HG03064 (cell line): ENCODE measurements at regions not wholly inside any gene's neighbourhood (a gene's known extent, or its start where the extent isn't known, plus 50 kb on each side); places are given as distances from the start of the nearest gene placed in this dataset.

Source experiments
- ATAC-seq: cut with Tn5 transposase; IDR thresholded peaks from one replicate; pipeline ENCODE4 v1.9.1; 2021; ENCODE audit warnings: low read depth; ENCODE audit not compliant: unreplicated experiment

DNA sequence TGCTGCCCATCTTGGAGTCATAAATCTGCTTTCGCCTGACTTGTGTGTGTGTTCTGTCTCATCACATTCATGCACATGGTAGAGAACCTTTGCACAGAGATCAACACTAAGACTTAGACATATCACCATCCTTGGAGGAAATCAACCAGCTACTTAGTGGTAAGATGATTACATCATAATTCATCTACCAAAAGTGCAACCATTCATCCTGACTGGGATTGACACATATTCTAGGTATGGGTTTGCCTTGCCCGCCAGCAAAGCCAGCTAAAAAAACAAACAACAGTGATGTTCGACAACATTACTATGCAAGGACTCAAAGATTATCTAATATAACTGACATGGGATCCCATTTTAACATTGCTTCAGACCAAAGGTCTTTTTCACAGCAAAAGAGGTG lies 228.7 kb downstream of the NUAK1 start:
- no peak for ATAC-seq

DNA sequence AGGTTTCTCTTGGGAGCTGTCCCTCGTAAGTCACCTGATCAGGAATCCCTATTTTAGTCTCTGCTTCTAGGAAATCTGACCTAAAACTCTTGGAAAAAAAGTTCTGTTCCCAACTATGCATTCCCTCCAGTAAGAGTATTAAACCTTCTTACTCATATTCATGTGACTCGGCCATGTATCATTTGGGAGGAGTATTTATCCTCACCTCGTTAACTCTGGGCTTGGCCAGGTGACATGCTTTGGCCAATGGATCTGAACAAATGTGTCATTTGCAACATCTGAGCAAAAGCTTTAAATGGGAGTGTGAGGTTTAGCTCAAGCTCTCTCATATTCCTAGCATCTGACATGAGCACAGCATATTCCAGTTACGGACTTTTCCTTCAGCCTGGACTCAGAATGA lies 226.8 kb downstream of the NUAK1 start:
- ATAC-seq: no peak

DNA sequence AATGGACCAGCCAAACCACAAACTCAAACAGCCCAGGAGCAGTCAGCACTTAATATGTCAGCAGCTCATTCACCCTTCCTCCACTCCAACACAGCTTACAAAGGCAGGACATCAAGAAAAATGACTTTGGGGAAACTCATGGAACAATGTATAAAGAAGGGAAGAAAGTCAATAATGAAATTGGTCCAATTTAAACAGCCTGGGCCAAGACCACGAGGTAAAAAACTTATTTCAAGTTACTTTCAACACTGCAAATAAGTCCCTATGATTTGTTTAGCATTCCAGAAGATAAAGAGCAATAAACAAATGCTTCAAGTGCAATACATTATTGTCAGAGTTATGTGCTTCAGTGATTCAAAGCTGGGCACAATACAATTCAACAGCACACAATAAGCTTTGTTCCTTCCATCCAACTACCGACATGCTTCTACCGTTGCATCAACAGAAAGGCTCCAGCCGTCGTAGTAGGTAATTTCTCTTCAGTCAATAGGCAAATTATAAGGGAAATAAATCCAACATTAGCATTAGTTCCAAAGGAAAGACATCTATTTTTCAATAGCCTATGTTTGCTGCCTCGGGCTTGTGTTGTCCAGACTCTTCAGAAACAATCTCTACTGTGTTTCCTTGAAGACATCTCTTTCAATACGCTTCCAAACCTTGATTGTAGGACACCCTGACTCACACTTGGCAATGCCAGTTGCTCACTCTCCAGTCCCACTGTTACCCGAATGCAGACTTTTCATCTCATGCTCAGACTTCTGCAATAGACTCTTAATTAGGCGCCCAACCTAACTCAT lies 225.7 kb downstream of the NUAK1 start:
- no peak for ATAC-seq

DNA sequence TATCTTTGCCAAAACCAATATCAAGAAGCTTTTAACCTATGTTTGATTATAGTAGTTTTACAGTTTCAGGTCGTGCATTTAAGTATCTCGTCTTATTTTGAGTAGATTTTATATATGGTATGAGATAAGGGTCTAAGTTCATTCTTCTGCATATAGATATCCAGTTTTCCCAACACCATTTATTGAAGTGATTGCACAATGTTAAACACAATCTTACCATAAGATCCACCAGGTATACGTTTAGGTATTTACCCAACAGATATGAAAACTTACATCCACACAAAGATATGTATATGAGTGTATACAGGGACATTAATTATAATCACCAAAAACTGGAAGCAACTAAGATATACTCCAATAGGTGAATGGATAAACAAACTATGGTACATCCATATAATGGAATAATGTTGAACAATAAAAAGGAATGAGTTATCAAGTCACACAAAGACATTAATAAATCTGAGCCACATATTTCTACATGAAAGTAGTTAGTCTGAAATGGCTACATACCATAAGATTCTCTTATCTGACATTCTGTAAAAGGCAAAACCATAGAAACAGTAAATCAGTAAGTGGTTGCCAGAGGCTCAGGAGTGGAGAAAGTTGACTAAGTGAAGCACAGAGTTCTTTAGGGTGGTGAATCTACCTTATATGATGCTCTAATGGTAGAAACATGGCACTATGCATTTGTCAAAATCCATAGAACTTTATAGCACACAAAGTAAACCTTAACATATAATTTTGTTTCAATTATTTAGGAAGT lies 222.6 kb downstream of the NUAK1 start:
- no peak for ATAC-seq

DNA sequence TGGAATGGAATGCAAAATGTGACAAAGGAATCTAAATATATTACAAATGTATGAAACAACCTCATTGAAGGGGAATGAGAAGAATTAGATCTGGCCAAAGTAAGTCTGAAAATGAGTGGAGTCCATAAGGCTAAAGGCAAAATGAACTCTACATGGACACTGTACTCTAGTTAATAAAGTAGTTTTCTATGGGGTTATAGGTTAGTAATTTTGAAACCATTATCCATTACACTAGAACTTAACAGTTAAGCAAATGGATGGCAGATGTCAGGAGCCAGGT lies 222.1 kb downstream of the NUAK1 start:
- ATAC-seq: no peak

DNA sequence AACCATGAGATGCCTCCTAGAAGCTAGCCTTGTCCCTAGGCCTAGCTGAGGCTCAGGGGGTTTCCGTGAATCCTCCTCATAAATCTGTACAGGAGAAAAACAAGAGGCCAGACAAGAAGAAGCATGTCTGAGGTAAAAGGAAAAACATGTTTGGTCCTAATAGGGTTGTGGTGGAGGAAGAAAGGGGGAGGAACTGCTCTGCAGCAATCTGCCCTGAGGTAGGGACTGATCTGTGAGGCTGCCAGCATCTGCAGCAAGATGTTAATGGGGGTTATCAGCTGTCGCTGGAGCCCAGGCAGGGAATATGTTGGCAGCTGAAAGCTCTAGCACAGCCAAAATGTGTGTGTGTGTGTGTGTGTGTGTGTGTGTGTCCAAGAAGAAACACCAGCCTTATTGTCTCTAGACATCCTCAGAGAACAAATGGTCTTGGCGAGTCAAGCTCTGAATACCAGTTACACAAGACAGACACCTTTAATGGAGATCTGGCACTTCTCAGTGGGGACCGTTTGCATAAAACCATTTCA lies 218.5 kb downstream of the NUAK1 start:
- no peak for ATAC-seq

DNA sequence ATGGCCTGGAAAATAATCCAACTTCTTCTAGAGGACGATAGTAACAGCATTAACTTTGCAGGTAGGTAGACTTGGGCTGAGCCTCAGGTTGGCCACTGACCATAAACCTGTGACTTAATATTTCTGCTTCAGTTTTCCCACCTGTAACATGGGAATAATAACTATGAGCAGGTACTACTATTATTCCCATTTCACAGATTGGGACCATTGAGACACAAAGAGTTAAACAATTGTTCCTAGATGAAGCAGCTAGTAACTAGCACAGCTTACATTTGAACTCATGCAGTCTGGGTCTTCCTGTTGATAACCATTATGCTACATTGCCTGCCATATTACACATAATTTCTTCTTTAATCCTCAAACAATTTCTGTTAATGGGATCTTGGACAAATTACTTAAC lies 217.7 kb downstream of the NUAK1 start:
- no peak for ATAC-seq

DNA sequence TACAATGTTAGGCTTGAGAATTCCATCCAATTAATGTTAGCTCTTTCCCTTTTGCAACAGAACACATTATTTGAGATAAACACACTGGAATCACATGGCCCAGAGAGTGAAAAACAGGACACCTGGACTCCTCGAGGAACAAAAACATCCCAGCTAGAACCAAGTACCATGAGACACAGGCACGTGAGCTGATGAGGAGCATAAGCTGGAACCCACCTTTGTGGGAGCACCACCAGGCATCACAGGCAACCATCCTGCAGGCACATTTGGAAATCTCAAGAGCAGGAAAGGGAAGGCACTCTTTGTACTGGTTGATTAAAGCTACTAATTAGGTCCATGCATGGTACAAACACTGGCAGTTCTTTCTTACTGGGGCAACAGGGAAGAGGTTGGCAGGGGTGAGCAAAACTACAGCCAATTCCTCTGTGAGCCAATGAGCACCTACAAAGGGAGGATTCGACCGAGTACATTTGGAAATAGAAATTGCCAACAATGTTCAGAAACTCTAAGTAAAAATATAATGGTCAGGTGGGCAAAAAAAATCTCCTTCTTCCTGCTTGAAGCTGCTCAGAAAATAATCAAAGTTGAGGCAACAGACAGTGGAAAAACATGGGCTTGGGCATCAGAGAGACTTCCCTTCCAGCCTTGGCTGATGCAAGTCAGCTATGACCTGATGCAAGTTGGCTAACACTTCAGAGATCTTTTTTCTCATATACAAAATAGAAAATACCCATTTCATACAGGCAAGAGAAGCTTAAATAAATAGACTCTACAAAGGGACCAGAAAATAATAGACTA lies 216.7 kb downstream of the NUAK1 start:
- no peak for ATAC-seq

DNA sequence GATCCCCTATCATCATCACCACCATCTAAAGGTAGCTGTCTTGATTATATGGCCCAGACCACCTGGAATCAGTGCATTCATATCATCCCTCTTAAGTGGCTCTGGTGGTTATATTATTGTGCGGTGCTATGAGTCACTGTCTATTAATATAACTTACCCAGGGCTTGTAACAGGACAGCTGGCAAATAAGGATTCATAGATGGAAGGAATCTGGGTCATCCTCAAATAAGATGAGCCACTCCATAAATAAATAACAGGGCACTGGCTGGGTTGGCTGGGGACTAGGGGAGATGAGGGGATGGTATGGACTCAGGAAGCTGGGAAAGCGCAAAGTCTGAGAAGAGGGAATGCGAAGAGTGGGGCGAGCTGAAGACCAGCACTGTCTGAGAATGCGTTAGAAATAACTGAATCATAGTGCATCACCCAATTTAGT lies 216.1 kb downstream of the NUAK1 start:
- no peak for ATAC-seq

DNA sequence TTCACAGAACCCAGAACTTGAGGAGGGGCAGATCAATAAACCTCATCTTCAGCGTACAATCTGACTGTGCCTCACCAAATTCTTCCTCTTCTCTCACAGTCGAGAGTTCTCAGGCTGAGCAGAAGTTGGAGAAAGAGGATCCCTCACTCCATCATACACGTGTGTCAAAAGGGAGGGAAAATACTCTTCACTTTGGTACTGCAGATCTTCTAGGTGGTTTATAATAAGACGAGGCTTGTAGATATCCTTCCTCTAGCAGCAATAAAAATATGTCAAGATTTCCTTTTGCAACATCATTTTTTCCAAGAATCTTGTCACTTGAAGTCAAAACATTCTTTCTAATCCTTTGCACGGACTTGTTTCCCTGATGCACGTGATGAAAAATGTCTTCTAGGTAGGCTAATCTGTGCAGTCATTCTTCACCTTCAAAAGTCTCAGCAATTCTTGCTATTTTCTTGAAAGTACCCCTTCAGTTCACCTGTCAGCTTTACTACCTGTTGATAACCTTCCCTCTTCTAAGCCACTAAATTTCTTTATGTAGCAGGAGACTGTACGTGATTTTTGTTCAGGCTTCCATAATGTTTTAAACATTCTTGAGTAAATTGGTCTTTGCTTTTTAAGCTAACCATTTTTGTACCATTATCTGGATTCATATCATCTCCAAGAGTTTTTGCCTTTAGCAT lies 214.1 kb downstream of the NUAK1 start:
- ATAC-seq: no peak

DNA sequence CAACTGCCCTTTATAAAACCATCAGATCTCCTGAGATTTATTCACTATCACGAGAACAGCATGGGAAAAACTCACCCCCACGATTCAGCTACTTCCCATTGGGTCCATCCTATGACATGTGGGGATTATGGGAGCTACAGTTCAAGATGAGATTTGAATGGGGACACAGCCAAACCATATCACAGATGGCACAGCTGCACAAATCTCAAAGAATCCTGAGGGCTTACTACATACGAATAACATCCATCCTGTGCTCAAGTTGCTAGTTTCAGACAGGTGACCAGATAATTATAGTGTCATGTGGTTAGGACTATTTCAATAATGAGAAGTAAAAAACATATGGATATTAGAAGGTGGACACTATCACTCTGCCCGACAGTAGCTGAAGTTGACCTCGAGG lies 211.2 kb downstream of the NUAK1 start:
- no peak for ATAC-seq

DNA sequence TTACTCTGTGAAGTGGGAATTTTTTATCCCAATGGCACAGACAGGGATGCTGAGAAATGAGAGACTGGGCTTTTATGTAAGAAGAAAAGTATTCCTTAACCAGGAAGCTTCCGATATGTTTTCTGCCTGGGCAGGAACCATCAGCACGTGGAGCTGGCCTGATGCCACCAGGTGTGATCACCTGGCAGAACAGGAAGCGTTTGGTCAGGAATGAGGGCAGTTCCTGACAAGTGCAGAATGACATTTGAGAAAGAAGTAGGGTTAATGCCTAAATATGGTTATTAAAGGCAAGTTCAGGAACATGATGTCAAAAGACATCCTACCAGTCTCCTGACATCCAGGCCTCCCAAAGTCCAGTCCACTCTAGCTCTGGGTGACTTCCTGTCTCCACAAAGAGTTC lies 210.3 kb downstream of the NUAK1 start:
- ATAC-seq: no peak

DNA sequence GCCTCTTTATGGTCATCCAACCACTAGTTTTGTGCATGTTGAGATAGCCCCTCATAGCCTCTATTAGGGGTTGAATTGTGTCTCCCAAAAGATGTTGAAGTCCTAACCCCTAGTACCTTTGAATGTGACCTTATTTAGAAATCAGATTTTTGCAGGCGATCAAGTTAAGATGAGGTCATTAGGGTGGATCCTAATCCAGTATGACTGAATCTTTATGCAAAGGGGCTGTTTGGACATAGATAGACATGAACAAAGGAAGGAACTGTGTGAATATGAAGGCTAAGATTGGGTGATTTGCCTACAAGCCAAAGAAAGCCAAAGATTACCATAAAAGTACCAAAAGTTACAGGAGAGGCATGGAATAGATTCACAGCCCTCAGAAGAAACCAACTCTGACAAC lies 209.6 kb downstream of the NUAK1 start:
- no peak for ATAC-seq

DNA sequence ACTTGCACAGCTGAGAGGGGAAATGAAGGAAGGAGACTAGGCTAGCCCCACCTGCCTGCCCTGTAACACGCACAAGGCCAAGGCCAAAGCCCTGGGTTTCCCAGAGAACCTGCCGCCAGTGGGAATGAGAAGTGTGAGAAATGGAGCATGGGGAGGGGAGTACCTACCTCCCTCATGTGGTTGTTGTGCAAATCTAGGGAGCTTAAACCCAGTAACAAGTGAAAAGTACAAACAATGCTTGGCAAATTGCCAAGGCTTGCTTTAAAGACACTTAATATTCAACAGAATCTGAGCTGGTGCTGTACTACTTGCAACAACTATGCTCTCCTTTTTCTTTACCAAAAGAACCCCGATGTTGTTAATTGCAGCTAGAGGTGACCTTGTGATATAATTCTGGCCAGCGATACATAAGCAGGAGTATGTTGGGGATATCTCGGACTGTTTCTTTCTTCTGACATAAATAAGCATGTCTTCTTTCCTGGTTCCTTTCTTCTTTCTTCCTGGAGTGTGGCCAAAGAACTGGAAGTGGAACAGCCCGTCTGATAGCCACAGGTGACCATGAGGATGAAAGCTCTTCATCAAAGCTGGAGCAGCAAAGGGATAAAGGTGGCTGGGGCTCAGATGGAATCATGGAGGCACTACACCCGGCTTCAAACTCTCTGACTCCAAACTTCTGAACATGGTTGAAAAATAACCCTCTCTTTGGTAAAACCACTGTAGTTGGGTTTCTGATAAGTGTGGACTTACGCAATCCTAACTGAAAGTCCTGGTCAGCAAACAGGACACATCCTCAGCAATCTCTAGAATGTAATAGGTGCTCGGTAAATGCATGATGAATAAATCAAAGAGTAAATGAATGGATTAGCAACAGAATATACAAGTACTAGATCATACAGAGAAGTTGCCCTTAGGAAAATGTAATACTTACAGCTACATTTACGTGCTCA lies 207.9 kb downstream of the NUAK1 start:
- ATAC-seq: no peak

DNA sequence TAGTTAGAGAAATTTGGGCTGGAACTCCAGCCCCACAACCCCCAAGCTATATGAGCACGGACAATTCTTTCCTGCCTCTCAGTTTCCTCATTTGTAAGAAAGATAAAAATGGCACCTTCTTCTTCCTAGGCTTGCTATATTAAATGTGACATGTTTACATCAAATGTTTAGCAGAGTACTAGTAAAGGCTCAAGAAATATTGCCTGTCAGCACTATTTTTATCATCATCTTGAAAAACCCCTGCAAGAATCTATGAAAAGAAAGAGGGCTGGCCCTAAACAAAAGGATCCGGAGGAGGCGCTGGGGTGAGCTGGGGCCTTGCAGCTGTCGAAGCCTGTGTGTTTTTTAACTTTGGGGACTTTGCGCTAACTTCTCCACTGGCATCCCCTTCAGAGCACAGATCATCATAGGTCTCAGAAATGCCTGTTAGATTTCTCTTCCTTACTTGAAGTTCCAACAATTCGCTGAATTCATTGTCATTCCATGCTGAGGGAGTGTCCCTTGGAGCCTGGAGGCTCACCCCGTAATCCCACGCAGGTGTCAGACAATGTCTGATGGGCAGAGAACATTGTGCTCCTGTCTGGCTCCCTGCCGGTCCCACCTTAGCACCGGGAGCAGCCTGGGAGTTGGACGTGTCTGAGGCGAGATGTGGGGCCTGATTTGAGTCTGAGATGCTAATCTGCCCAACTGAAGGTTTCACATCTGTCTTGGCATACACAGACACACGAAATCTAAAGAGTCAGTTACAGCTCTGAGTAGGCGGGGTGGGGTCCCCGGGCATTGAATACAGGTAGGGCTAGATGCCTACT lies 206.8 kb downstream of the NUAK1 start:
- ATAC-seq: no peak

DNA sequence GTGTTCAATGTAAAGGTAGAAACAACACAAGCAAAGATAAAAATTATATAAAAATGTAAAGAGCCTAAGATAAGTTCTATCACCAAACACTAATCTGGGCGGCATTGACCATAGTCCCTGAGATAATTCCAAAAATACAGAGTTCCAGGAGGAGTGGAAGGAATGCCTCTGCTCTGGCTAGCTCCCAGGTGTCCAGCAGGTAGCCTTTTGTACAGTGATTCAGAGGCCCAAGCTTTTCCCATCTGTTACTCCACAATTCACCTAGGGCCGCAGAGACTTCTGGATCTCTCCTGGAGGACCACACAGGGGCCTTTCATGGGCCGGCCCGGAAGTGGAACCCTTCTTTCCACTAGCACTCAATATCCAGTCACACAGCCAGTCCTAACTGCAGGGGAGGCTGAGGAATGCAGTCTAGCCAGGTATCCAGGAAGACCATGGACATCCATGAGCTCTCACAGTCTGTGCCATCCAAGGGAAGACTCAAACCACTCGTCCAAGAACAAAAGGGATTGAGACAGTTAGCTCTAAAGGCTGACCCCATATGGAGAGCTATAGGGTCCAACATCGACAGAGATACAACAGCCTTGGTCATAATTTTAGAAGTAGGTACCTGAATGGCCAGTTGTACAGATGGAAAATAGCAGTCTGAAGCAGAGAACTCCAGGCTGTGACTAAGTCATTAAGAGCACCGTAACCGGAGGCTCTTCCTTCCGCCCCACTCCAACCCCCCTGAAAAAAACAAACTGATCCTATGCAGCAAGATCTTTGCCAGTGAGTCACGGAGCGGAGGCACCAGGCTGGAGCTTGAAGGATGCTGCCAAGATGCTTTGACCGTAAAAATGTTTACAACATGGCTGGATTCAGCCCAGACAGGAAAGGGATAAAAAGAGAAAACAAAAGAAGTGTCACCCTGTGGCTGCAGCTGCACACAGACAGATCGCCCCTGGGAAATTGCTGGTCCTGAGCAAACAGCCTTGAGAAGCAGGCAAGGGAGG lies 204.8 kb downstream of the NUAK1 start:
- ATAC-seq: no peak

DNA sequence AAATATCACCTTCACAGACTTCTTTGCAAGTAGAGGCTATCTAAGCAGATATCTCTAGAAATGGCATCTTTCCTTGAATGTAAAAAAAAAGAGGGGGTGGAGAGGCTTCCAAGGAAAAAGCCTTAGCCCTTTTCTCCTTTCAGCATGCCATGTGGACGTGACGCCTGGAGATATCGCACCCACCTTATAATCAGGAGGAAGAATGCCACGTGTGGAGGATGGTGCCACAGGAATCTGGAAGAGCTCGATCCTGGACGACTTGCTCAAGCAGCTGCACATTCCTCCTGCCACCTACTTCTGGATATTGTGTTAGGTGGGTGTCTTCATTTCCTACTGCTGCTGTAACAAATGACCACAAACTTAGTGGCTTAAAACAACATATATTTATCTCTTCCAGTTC lies 203.6 kb downstream of the NUAK1 start:
- ATAC-seq: no peak

DNA sequence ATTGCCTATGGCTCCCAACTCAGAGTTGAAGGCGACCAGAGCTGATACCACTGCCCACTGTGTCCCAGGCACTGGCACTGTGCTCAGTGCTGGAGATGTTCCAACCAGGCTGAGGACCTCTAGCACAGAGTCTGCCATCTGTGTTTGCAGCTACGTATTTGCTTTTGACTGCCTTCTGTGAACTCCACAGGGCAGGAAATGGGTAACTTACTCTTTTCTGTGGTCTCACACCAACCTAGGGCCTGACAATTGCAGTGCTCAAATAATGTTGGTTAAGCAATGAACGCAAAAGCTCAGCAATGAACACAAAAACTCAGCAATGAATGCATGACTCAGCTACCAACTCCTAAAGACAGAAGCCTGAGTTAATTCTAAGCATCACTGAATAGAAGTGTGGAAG lies 202.8 kb downstream of the NUAK1 start:
- ATAC-seq: no peak
